GM18499 (cell line): ENCODE measurements at regions not wholly inside any gene's neighbourhood (a gene's known extent, or its start where the extent isn't known, plus 50 kb on each side); places are given as distances from the start of the nearest gene placed in this dataset.

Source experiments
- ATAC-seq: cut with Tn5 transposase; IDR thresholded peaks from one replicate; pipeline ENCODE4 v1.9.1; 2021; ENCODE audit warnings: moderate number of reproducible peaks; ENCODE audit not compliant: insufficient read depth, unreplicated experiment

DNA sequence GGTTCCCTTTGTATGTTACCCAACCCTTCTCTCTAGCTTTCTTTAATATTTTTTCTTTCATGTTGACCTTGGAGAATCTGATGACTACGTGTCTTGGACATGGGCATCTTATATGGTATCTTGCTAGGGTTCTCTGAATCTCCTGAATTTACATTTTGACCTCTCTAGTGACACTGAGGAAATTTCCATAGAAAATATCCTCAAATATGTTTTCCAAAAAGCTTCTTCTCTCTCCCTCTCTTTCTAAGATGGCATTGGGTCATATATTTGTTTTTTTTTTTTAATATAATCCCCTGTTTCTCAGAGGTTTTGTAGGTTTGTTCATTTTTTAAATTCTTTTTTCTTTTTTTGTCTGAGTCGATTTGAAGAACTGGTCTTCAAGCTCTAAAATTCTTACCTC lies 184.0 kb upstream of the TMC3 start:
- ATAC-seq = no peak

DNA sequence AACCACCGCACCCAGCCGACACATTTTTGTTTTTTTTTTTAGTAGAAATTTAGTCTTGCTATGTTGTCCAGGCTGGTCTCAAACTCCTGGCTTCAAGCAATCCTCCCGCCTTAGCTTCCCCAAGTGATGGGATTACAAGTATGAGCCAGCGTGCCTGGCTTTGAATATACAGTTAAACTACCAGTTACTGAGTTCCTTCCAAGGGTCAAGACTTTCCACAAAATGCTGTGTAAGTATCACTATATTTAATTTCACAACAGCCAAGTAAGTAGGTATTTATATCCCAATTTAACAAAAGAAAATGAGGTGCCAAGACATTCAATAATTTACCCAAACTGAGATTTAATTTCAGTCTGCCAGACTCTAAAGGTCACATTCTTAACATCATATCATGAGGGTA lies 181.3 kb upstream of the TMC3 start:
- ATAC-seq = no peak

DNA sequence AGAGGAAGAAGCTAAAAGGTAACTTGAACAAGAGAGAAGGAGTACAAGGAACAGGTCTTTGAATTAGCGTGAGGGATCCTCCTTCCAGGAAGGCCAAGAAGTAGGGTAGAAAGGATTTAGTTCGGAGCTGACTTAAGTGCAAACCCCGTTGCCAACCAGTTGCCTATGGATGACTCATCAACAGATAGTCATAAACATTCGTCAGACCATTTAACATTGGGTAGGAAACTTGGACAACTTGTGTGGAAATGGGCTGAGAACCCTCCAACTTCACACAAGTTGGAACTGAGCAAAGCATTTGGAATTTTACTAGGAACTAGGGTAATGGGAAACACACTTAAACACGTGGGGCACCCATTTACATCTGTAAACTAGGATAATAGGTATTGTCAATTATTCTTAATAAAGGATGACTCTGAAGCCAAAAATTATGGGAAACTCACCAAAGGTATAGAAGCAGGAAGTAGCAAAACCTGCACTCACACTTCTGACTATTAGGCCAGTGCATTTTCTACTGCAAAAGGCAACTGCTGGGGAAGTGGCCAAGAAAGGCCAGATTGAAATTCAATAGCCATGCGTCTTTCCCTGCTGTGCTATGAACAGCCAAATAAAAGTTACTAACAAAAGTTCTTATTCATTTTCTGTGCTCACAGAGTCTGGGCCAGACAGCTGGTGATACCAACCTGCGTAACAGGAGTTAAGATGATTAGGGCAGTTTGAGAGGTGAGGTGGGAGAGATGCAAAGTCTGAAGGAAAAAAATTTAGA lies 174.5 kb upstream of the TMC3 start:
- ATAC-seq = no peak

DNA sequence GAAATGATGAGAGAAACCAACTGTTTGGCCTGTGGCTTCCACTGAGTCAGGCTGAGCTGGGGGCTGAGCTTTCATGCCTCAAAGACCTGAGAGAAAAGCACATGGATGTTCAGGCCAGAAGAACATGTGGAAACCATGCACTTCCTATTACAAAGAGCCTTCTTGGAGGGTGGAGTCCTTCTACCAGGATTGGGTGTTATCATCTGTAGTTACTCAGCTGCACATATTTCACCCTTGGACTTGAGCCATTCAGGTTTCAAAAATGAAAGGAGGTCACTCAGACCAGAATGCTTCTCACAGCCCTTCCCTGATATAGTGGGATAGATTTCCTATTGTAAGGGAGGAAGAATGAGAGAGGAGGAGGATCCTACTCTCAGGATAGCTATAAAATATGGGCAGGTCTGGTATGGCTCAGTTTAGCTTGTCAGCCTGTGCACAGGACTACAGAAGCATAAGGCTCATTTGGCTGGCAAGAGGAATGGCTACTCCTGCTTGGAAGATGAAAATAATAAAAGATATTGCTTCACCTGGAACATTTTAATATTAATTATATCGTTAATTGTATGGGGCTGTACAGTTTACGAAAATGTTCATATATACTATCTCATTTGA lies 173.6 kb upstream of the TMC3 start:
- no peak for ATAC-seq

DNA sequence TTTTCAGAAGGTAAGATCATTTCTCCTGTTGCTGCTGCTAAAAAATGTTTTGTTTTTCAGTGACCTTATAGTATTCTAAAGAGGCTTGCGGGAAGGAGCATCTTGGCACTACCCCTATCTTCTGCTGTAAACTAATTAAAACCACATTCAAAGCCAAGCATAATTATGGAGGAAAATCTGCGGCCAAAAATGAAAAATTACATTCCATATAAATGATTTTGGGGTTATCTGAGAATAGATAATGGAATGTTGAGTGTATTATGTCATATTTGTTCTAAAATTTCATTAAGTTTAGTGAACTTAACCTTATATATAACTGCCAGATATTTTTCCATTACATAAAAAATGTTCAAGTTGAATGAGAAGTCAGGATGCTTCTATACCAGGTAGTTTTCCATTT lies 170.4 kb upstream of the TMC3 start:
- no peak for ATAC-seq

DNA sequence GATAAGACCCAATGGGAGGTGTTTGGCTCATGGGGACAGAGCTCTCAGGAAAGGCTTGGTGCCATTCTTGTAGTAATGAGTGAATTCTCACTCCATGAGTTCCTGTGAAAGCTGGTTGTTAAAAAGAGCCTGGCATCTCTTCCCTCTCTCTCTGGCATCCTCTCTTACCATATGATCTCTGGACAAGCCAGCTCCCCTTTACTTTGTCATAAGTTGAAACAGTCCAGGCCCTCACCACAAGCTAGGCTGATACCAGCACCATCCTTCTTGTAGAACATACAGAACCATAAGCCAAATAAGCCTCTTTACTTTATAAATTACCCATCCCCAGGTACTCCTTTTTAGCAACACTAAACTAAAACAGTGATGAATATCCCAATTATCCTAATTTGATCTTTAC lies 166.9 kb upstream of the TMC3 start:
- ATAC-seq = no peak

DNA sequence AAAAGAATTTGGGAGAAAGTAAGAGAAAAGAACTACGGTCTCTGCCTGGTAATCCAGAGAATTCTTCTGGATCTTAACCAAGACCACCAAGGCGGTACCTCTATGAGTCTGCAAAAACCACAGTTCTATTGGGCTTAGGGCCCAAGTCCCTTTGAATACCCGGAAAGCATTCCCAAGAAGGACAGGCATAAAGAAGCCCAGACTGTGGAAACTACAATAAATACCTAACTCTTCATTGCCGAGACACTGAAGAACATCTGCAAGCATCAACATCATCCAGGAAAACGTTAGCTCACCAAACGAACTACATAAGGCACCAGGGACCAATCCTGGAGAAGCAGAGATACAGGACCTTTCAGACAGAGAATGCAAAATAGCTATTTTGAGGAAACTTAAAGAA lies 162.3 kb upstream of the TMC3 start:
- no peak for ATAC-seq

DNA sequence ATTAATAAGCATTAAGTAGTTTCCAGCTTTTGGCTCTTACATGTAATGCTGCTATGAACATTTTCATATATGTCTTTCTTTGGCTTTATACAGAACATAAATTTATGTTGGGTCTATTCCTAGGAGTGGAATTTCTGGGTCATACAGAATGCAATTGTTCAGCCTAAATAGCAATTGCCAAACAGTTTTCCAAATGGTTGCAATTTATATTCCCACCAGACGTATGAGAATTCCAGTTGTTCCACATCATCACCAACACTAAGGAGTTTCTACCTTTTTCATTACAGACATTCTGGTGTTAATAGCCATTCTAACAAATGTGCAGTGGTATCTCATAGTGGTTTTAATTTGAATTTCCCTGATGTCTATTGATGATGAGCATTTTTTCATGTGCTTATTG lies 160.1 kb upstream of the TMC3 start:
- ATAC-seq = no peak

DNA sequence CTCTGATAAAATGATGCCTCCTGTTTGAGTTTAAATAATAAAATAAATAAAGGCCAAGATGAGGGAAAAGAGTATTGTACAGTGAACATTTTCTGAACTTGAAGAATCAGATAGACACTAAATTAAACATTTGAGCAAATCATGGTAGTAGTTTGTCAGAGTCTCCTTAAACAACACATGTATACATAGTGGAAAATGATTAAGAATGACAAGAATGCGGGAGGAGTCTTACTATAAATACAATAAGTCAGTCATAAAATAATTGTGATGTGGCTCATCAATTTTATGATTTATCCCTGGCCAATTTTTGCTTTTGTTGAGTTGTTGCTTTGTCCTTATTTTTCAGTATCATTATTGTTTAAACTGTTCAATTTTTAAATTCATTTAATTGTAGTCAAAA lies 158.0 kb upstream of the TMC3 start:
- no peak for ATAC-seq

DNA sequence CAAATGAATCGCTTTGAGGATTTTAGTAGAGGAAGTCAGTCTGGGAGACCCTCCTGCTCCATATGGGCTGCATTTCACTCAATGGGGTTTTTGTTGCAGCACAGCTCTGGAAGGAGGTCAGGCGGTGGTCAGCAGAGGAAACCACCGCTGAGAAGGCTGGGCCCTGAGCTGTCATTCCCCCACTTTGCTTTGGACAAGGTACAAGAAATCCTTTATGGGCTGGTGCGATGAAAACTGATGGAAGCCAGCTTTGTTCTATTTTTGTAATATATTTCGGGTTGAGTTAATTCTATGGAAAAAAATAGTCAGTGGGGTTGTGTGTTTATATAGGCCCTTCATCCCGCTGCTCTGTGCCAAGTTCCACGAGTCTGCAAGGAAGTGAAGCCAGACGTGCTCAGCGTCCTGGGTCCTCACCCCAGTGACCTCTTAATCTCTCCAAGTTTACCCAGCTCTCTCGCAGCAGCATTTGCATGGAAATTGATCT lies 157.1 kb upstream of the TMC3 start:
- no peak for ATAC-seq

DNA sequence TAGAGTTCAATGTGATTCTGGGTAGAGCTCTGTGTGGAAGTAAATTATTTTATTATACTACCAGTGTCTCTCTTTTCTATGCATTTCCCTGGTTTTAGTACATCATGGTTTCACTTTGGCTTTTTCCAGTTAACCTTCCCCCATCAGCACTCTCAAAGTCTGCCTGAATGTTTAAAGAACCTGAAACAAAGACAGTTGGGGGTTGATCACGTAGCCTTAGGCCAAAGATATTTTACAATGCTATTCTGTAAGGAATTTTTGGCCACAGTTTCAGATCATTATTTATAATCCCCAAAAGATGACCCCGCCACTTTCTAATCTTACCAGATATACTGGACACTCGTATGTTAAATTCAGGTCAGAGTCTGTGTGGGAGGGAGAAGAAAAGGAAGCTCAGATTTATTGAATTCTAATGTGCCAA lies 156.3 kb upstream of the TMC3 start:
- ATAC-seq = no peak

DNA sequence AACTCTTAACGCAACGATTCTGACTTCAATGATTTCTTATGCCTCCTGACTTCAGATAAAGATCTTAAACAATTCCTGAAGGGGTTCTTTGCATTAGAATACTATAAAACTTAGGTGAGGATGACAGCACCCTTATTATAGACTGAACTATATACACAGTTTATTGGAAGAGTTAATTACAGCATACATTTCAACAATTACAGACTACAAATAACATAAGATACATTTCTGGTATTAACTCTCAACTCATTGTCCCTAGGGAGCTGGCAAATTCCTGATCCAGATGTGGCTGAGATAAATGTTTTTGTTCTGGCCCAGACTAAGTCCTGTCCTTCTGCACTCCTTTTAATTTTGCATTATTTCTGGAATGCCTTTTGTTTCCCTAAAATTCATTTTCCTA lies 155.5 kb upstream of the TMC3 start:
- no peak for ATAC-seq

DNA sequence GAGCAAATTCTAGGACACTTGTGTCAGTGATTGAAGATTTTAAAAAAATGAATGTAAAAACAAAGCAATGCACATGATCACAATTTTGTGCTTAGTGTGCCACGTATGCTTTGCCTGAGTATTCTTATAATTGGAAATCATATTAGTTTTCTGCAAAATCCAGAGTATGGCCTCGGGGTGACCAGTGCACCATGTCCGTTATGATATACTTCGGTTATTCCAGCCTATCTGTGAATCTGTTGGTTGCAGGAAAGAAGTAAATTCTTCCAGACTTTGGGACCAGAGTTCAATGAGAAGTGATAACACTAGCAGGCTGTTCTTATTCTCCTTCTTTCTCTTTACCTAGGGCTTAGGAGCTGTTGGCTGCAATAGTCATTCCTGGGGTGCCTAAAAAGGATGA lies 152.0 kb upstream of the TMC3 start:
- no peak for ATAC-seq

DNA sequence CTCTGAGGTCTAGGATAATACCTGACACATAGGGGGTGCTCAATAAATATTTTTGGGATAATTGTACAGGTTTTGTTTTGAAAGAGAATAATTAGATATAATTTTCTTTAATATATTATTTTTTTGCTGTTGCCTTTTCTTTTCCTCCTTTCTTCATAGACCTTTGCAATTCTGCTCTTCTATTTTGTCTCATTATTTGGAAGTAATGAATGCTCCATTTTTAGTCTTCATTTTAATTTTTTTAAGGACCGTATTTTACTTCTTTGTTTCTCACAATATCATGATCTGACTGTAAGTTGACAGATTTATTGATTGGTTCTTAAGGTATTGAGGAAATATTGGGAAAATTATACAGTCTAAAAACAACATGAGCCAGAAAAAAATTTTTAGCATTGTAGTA lies 150.5 kb upstream of the TMC3 start:
- no peak for ATAC-seq

DNA sequence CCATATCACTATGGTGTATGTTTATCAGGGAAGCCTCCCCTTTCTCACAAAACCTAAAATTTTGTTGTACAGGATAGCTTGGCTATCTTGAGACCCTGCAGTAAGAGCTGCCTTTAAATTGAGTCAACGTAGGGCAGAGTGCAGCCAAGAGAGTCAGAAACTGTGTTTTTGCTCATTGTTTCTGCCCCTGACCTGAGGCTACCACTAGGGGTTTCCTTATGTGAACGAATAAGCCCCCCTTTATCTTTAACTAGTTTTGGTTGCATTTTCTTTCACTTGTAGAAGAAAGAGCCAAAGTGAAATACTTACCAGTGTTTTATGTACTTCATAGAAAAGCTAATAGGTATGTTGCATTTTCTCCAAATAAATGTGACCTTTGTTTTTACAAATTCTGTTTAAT lies 149.9 kb upstream of the TMC3 start:
- ATAC-seq = no peak

DNA sequence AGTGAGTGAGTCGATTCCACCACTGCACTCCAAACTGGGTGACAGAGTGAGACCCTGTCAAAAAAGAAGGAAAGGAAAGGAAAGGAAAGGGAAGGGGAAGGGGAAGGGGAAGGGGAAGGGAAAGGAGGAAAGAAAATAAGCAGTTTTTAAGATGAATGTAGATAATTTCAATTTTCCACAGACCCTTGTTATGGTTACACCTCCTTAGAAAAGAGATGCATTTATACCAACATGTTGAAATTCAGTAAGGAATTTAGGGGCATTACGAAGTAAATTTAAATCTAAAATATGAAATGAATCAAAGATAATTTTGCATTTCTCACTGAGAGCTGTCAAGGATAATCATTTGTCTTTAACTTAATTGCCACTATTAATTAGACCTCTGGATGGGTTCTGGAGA lies 146.5 kb upstream of the TMC3 start:
- ATAC-seq = no peak

DNA sequence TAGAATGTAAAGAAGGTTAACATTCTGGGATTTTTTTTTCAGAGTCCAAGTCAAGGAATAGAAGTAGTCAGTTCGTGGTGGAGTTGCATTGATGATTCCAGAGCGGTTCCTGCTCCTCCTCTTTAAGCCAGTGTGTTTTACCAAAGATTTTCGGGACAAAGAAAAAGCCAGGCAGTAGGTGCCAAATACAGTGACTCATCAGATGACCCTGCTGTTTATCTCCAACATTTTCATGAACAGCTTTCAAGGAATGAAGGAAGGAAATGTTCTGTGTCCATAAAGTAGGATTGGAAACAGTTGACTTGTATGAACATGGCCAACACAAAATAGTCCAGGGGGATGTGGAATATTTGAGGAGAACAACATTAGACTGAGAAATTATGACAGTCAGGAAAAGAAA lies 142.4 kb upstream of the TMC3 start:
- no peak for ATAC-seq

DNA sequence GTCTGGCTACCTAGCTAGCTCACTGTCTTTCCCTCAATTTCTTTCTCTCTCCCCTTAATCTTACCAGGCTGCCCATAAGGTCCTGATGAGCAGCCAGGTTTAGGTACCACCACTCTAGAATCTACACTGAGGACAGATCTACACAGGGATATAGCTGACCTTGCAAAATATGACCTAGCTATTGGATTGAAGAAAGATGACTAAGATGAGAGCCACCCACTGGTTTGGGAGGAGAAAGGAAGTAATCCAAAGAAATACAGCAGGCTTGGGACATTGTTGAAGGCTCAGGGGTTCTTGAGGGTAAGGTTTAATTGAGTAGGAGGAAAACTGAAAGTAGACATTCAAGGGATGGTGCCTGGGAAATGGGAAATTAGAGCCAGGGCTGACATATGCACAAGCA lies 142.0 kb upstream of the TMC3 start:
- no peak for ATAC-seq

DNA sequence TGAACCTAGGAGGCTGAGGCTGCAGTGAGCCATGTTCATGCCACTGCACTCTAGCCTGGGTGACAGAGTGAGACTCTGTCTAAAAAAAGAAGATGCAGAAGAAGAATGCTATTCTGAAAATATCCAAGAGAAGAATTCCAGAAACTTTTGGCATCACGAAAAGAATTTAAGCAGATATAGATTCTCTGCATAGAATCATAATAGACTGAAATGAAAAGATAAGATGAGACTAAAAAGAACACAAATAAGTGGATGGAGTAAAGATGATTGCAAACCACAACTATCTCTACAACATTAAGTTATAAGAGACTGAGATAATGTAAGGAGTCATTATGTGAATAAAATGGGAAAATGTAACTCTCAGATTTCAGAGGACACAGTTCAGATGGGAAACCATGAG lies 140.7 kb upstream of the TMC3 start:
- ATAC-seq = no peak

DNA sequence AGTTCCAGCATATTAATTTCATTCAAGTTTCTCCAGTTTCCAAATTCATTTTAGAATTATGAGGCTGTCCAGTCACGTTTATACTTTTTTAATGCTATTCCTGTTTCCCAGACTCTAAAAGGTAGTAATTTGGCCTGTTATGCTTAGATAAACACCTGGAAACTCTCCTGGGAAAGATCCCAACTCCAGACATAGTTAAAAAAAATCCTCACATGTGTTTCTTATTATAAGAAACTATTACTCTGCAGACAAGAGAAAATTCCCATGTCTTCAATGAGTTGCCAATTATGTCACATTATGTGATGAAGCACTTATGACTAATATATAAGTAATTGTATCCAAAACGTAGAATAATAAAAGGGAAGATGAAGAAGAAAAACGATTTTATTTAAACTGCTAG lies 137.1 kb upstream of the TMC3 start:
- ATAC-seq = no peak

DNA sequence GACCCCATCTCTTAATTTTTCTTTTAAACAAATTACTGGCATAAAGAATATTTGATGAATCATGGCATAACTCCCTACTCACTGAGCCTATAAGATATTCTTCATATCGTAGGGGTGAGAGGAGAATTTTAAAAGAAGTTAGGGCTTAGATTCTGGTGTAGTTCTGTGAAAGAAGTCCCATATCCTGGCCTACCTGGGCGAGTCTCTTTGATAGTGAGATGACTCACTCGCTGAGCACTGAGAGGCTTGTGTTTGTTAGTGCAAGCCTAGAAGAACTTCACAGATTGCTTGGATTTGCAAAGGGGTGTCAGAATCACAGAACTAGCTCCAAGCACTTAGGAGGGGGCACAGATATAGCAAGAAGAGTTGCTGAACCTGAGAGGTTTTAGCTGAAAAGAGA lies 133.8 kb upstream of the TMC3 start:
- no peak for ATAC-seq

DNA sequence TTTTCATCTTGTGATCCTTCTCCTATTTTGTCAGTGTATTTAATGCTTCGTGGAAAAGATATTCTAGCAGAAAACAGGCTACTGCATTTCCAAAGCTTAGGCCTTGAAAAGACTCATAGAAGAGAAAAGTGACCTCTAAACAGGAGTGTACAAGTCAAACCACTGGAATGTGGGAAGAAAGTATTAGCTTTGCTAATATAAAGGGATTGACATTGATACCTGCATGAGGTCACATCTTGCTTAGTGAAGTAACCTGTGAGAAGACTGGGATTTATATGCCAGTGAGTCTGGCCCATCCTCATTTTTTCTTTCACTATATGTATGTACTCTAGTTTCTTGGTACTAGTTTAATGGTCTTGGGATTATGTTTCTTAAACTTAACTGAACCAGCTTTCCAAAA lies 132.9 kb upstream of the TMC3 start:
- ATAC-seq = no peak
